ENCODE measurements at regions not wholly inside any gene's neighbourhood (a gene's known extent, or its start where the extent isn't known, plus 50 kb on each side); places are given as distances from the start of the nearest gene placed in this dataset.
"Not testable (repeated sequence)": the region's sequence is repeated elsewhere in the genome, so short reads cannot be mapped to it uniquely, and the experiment has no call there.

- Histone ChIP-seq H3K27me3 (ENCODE audit: control insufficient read depth, insufficient read depth, low read length, poor library complexity, severe bottlenecking) (no peaks in the 10 kb centered on the region), H3K9me3 (ENCODE audit: control insufficient read depth, low read length) (no peaks in the 10 kb centered on the region), H3K27ac (ENCODE audit: low read depth, low read length) (no peak overlapping the region), H3K9ac (ENCODE audit: extremely low read depth, low read length, poor library complexity, severe bottlenecking) (no peak overlapping the region), H3K36me3 (ENCODE audit: control insufficient read depth, insufficient read depth, low read length) (no peaks in the 10 kb centered on the region), H3K4me3 (ENCODE audit: low read length) (no peak overlapping the region), H3K4me1 (ENCODE audit: control insufficient read depth, insufficient read depth, low read length) (no peaks in the 10 kb centered on the region)
- TF ChIP-seq, protein P1, sequence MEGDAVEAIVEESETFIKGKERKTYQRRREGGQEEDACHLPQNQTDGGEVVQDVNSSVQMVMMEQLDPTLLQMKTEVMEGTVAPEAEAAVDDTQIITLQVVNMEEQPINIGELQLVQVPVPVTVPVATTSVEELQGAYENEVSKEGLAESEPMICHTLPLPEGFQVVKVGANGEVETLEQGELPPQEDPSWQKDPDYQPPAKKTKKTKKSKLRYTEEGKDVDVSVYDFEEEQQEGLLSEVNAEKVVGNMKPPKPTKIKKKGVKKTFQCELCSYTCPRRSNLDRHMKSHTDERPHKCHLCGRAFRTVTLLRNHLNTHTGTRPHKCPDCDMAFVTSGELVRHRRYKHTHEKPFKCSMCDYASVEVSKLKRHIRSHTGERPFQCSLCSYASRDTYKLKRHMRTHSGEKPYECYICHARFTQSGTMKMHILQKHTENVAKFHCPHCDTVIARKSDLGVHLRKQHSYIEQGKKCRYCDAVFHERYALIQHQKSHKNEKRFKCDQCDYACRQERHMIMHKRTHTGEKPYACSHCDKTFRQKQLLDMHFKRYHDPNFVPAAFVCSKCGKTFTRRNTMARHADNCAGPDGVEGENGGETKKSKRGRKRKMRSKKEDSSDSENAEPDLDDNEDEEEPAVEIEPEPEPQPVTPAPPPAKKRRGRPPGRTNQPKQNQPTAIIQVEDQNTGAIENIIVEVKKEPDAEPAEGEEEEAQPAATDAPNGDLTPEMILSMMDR (conservative IDR thresholded peaks at IDR 0.05), result no peak
- Mint-ChIP-seq H3K4me1 (no peaks in the 10 kb centered on the region), H3K27ac (no peak overlapping the region), H3K4me3 (no peak overlapping the region), H3K27me3 (ENCODE audit: insufficient read depth) (no peaks in the 10 kb centered on the region), H3K9me3 (peaks cover 2% of the 10 kb centered on the region), H3K36me3 (ENCODE audit: low read depth) (no peaks in the 10 kb centered on the region)
- DNase-seq, result no peak
- 94 to 100% methylated on average over 1 of the region's 1 CpG for WGBS, 2 experiments (ENCODE audit: insufficient coverage in 1 of 2, insufficient read length in 1 of 2)
These were observed 61.9 kb upstream of the ZCCHC2 start for GRCh38 chr18:62460851-62461300.

DNA sequence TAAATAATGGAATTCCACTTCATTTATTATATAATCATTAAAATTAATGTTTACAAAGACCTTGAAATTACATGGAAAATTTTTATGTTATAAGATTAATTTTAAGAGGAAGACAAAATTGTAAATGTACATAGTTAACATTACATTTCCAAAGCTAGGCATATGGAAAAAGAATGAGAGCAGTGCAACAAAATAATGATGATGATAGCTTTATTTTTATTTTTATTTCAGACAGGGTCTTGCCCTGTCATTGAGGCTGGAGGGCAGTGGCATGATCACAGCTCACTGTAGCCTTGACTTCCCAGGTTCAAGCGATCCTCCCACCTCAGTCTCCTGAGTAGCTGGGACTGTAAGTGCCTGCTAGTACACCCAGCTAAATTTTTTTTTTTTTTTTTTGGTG, 61.2 kb upstream of the ZCCHC2 start:
- no peaks in the 10 kb centered on the region for H3K27me3 Mint-ChIP-seq (ENCODE audit: insufficient read depth)
- no peaks in the 10 kb centered on the region for H3K27me3 ChIP-seq (ENCODE audit: control insufficient read depth, insufficient read depth, low read length, poor library complexity, severe bottlenecking)
- H3K4me3 Mint-ChIP-seq, result no peak overlapping the region
- 90% methylated on average over 1 of the region's 1 CpG; no CpG with 5 or more reads in 1 of the 2 experiments for WGBS, 2 experiments (ENCODE audit: insufficient coverage in 1 of 2, insufficient read length in 1 of 2)
- no peak overlapping the region for H3K9ac ChIP-seq (ENCODE audit: extremely low read depth, low read length, poor library complexity, severe bottlenecking)
- TF ChIP-seq, protein P1 (conservative IDR thresholded peaks at IDR 0.05), result no peak
- no peaks in the 10 kb centered on the region for H3K9me3 ChIP-seq (ENCODE audit: control insufficient read depth, low read length)
- H3K4me1 Mint-ChIP-seq, result no peaks in the 10 kb centered on the region
- H3K36me3 Mint-ChIP-seq (ENCODE audit: low read depth), result no peaks in the 10 kb centered on the region
- no peaks in the 10 kb centered on the region for H3K4me1 ChIP-seq (ENCODE audit: control insufficient read depth, insufficient read depth, low read length)
- no peaks in the 10 kb centered on the region for H3K36me3 ChIP-seq (ENCODE audit: control insufficient read depth, insufficient read depth, low read length)
- DNase-seq, result no peak
- peaks cover 2% of the 10 kb centered on the region for H3K9me3 Mint-ChIP-seq
- no peak overlapping the region for H3K4me3 ChIP-seq (ENCODE audit: low read length)
- H3K27ac Mint-ChIP-seq, result no peak overlapping the region
- no peak overlapping the region for H3K27ac ChIP-seq (ENCODE audit: low read depth, low read length)

- H3K4me3 Mint-ChIP-seq, result no peak overlapping the region
- H3K9me3 Mint-ChIP-seq, result peaks cover 7% of the 10 kb centered on the region
- no peak for DNase-seq
- H3K4me1 Mint-ChIP-seq, result no peaks in the 10 kb centered on the region
- H3K27me3 ChIP-seq (ENCODE audit: control insufficient read depth, insufficient read depth, low read length, poor library complexity, severe bottlenecking), result no peaks in the 10 kb centered on the region
- no peak overlapping the region for H3K27ac Mint-ChIP-seq
- TF ChIP-seq, protein P1 (conservative IDR thresholded peaks at IDR 0.05), result no peak
- H3K9me3 ChIP-seq (ENCODE audit: control insufficient read depth, low read length), result no peaks in the 10 kb centered on the region
- no peaks in the 10 kb centered on the region for H3K27me3 Mint-ChIP-seq (ENCODE audit: insufficient read depth)
- H3K36me3 ChIP-seq (ENCODE audit: control insufficient read depth, insufficient read depth, low read length), result no peaks in the 10 kb centered on the region
- no peak overlapping the region for H3K27ac ChIP-seq (ENCODE audit: low read depth, low read length)
- no peaks in the 10 kb centered on the region for H3K36me3 Mint-ChIP-seq (ENCODE audit: low read depth)
- no peak overlapping the region for H3K9ac ChIP-seq (ENCODE audit: extremely low read depth, low read length, poor library complexity, severe bottlenecking)
- 91 to 93% methylated on average over 1 of the region's 1 CpG for WGBS, 2 experiments (ENCODE audit: insufficient coverage in 1 of 2, insufficient read length in 1 of 2)
- H3K4me1 ChIP-seq (ENCODE audit: control insufficient read depth, insufficient read depth, low read length), result no peaks in the 10 kb centered on the region
- no peak overlapping the region for H3K4me3 ChIP-seq (ENCODE audit: low read length)
These were observed 58.6 kb upstream of the ZCCHC2 start for GRCh38 chr18:62464266-62464665.

DNA sequence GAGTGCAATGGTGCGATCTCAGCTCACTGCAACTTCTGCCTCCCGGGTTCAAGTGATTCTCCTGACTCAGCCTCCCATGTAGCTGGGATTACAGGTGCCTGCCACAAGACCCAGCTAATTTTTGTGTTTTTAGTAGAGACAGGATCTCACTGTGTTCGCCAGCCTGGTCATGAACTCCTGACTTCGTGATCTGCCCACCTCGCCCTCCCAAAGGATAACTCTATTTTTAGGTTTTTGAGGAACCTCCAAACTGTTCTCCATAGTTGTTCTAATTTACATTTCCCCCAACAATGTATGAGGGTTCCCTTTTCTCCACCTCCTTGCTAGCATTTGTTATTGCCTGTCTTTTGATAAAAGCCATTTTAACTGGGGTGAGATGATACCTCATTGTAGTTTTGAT, 53.7 kb upstream of the ZCCHC2 start:
- WGBS, 2 experiments (ENCODE audit: insufficient coverage in 1 of 2, insufficient read length in 1 of 2), result 88 to 95% methylated on average over 4 to 5 of the region's 5 CpGs
- not testable (repeated sequence) for H3K36me3 ChIP-seq (ENCODE audit: control insufficient read depth, insufficient read depth, low read length); H3K4me1 ChIP-seq (ENCODE audit: control insufficient read depth, insufficient read depth, low read length); H3K9me3 ChIP-seq (ENCODE audit: control insufficient read depth, low read length); H3K4me3 ChIP-seq (ENCODE audit: low read length); H3K4me3 Mint-ChIP-seq; H3K9ac ChIP-seq (ENCODE audit: extremely low read depth, low read length, poor library complexity, severe bottlenecking); H3K4me1 Mint-ChIP-seq; H3K9me3 Mint-ChIP-seq; H3K27ac ChIP-seq (ENCODE audit: low read depth, low read length); H3K36me3 Mint-ChIP-seq (ENCODE audit: low read depth); H3K27ac Mint-ChIP-seq; H3K27me3 ChIP-seq (ENCODE audit: control insufficient read depth, insufficient read depth, low read length, poor library complexity, severe bottlenecking); DNase-seq; H3K27me3 Mint-ChIP-seq (ENCODE audit: insufficient read depth)

All from endodermal cell (in vitro differentiated cells).